Thyroid gland (tissue), 4 donors: ENCODE measurements at regions not wholly inside any gene's neighbourhood (a gene's known extent, or its start where the extent isn't known, plus 50 kb on each side); places are given as distances from the start of the nearest gene placed in this dataset.

Experiments used
- CTCF ChIP-seq, 6 experiments: fragments of 200-600 bp in 3 of 6; fragments of 450-650 bp in 3 of 6; sonication (generic) in 3 of 6; IDR thresholded peaks; one replicate each; pipeline ENCODE4 v1.5.1; 2016 to 2019; ENCODE audit warnings: antibody characterized with exemption in 6 of 6, mild to moderate bottlenecking in 2 of 6, inconsistent platforms in 1 of 6, moderate library complexity in 1 of 6
- POLR2A ChIP-seq, 2 donors: fragments of 450-650 bp; IDR thresholded peaks; one replicate each; pipeline ENCODE4 v1.6.1; 2017; ENCODE audit warnings: antibody characterized with exemption in 2 of 2, mild to moderate bottlenecking in 2 of 2, moderate library complexity in 1 of 2

- TF ChIP-seq CTCF (IDR thresholded peaks at IDR 0.05) (no peak), POLR2A (IDR thresholded peaks at IDR 0.05) (no peak)
Measured at GRCh38 chr1:208569181-208569580, 325.0 kb upstream of the PLXNA2 start.
